GM21576 (cell line): ENCODE measurements at regions not wholly inside any gene's neighbourhood (a gene's known extent, or its start where the extent isn't known, plus 50 kb on each side); places are given as distances from the start of the nearest gene placed in this dataset.

Source experiments
- ATAC-seq: cut with Tn5 transposase; IDR thresholded peaks from one replicate; pipeline ENCODE4 v1.9.1; 2021; ENCODE audit warnings: mild to moderate bottlenecking, moderate library complexity; ENCODE audit not compliant: unreplicated experiment

DNA sequence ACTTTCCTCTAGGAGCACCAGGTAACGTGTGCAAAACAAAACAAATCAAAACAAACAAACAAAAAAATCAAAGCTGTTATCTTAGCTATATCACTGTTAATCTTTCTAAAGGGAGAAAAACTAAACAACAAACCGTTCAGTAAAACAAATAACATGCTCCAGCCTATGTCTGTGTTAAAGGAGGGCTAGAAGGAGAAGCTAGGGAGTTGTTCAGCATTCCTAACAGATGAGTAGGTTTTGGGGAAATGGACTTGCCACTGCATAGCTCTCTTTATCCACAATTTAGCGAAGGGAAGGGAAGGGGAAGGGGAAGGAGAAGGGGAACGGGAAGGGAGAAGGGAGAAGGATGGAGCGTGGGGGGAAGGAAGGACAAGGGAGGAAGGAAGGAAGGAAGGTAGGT, 134.2 kb upstream of the AKR1E2 start:
- no peak for ATAC-seq

GRCh38 chr10:4691301-4691700, 134.7 kb upstream of the AKR1E2 start:
- no peak for ATAC-seq

DNA sequence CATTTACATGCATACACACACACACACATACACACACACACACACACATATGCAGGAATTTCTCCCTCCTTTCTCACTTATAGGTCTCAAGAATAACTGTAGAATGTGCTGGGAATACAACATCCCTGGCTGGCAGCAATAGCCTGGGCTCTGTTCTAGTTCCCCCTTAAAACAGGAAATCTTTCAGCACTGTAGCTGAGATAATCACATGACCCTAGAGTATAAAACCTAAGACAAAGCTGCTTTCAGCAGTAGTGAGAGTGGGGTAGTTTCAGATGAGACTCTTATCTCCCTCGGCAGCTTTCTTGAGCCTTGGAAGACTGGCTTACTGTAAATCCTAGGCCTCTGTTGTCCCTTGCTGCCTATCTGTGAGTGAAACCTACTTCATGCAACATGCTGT, 137.4 kb upstream of the AKR1E2 start:
- peak; percentile 49 for ATAC-seq

DNA sequence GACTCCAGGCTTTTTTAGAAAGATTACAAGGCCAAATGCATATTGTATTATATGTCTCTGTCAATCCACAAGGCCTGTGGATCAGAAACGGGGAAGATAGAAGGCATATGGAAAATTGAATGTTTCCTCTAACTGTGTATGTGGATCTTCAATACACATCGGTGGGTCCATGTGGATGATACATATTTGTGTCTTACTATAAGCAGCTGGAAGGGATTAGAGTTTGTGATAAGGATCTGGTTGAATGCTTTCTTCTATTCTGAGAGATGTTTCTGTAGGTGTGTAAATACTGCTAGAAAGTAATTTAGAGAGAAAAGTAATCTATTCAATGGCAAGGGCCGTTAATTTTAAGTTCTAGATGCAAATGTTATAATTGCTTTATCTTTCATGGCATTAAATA, 137.8 kb upstream of the AKR1E2 start:
- ATAC-seq, result no peak

DNA sequence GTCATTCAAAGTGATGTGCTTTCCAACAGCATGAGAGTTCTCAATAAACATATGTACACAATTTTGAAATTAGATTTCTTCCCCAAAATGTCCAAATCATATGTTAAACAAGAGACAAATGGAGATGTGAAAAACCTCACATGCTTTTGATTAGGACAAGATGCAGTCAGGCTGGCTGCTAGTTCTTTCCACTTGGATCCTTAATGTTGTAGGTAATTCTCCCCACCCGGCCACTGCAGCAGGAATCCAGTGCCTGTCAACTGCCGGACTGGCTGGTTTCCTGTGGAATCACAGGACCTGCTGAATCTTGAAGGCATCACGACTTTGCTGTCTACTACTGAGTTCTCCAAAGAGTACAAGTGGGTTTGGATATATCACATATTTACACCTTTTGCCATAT, 138.6 kb upstream of the AKR1E2 start:
- ATAC-seq, result no peak

GRCh38 chr10:4686644-4686996, 139.4 kb upstream of the AKR1E2 start:
- ATAC-seq, result no peak

GRCh38 chr10:4685904-4686643, 139.9 kb upstream of the AKR1E2 start:
- ATAC-seq, result no peak

- ATAC-seq, result no peak
Measured at GRCh38 chr10:4685491-4685890, 140.5 kb upstream of the AKR1E2 start.

- no peak for ATAC-seq
Measured at GRCh38 chr10:4684434-4684833, 141.6 kb upstream of the AKR1E2 start.

DNA sequence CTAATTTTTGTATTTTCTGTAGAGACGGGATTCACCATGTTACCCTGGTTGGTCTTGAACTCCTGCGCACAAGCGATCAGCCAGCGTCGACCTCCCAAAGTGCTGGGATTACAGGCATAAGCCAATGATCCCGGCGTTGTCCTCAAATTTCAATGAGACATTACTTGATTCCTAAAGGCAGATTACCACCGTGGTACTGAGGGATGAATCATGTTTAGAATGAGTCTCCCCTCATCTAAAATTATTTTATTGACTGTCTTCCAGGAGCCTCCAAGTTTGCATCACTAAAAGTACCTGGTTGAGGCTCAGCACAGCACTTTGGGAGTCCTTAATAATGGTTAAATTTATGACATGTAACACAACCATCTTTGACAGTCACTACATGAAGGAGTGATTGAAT, 142.2 kb upstream of the AKR1E2 start:
- ATAC-seq, result no peak

- ATAC-seq, result no peak
Measured at GRCh38 chr10:4683137-4683536, 142.9 kb upstream of the AKR1E2 start.

DNA sequence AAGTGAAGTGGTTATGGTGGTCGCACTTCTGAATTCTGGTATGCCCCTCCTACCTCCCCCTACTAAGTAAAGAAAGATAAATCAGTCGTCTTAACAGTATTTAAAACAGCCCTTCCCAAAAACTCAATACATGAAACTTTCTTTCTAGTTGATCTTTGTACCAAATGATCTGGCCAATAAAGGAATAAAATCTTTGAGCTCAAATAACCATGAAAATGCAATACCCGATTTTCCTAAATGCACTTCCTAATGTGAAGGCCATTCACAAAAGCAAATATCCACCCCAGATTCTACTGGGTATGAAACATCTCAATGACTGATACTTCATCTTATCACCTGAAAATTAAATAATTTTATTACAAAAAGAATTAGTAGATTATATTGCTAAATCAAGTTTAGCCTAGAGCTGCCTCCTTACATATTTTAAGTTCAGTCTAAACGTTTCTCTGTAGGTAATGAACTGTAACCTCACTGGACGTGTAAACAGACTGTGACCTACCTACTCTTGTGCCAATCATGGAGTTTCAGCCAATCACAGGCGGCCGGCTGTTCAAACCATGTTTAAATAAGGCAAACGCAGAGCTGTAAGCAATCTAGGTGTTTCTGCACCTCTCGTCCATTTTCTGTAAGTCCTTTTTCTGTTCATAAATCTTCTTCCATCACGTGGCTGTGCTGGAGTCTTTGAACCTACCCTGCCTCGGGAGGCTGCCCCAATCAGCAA, 146.9 kb upstream of the AKR1E2 start:
- ATAC-seq, result no peak

- ATAC-seq, result no peak
Measured at GRCh38 chr10:4678023-4678950, 147.7 kb upstream of the AKR1E2 start.

GRCh38 chr10:4677296-4678021, 148.5 kb upstream of the AKR1E2 start:
- no peak for ATAC-seq

DNA sequence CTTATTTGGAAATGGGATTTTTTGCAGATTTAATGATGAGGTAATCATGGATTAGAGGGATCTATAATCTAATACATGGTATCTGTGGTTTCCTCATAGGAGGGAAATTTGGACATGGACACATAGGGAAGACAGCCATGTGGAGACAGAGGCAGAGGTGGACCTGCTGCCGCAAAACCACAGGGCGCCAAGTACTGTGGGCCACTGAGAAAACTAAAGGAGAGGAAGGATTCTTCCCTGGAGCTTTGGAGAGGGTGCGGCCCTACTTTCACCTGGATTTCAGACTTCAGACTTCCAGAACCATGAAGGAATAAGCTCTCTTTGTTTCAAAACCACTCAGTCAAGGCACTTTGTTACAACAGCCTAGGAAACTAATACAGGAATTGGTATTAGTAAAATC, 149.4 kb upstream of the AKR1E2 start:
- ATAC-seq, result no peak

GRCh38 chr10:4675808-4676207, 150.2 kb upstream of the AKR1E2 start:
- no peak for ATAC-seq

DNA sequence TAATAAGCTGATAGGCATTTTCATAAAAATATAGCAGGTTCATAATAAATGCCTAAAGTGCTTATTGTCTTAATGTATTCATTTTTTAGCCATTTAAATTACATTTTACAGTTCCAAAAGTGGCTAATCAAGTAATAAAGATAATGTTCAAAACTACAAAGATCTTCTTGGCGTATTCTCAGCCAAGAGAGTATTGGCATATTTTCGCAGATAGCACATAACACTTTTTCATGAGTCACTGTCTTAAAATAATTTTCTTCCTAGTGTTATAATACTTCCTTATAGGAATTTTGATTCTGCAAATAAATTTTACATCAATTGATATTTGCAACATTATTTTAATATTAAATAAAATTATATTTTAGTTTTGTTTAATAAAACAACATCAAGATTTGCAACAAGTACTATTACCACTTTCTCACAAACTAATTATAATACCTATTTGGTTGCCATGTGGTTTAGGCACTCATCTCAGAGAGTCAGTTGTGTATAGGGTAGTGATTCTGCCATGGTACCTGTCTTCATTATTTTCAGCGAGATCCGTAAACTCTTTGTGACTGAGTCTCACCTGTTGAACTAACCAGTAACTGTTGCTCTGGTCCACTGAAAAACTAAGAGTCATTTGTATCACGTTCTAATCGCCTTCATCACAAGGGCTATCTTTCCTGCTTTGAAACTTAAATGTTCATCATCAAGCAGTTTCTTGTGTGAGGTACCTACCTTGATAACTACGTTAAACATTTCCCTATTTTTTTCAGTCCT, 152.5 kb upstream of the AKR1E2 start:
- no peak for ATAC-seq

GRCh38 chr10:4672201-4672600, 153.8 kb upstream of the AKR1E2 start:
- ATAC-seq, result no peak

DNA sequence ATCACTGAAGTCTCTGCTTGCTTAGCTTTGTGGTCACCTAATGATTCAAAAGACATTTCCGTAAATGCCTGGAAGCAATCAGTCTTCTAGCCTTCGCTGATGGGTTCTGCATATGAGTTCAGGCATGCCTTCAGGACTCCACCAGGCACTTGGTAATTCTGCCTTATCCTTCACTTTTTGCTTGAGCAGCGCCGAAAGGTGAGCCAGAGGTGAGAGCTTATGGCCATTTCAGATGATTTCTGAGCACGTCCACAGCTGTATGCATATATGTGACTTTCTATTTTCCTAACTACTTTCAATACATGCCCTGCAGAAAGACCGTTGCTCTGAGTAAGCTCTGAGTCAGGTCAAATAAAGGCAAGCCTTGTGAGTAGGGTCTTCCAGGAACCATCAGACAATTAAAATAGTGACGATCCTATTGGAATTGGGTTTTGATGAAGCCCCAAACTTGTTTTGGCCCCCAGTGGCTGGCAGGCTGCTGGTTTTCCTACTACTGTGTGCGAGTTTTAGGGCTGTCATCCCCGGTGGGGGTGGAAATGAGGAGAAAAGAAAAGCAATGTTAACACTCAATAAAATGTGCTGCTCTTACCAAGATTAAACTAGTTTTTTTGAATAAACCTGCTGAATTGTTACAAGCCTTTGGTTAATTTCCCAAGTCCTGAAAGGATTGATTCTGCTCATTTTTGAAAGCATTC, 154.4 kb upstream of the AKR1E2 start:
- ATAC-seq, result no peak

GRCh38 chr10:4670737-4671136, 155.3 kb upstream of the AKR1E2 start:
- ATAC-seq, result no peak
